Endothelial cell of umbilical vein (primary cell): ENCODE measurements at regions not wholly inside any gene's neighbourhood (a gene's known extent, or its start where the extent isn't known, plus 50 kb on each side); places are given as distances from the start of the nearest gene placed in this dataset.

Experiments used
- BruUV-seq: library from RNA; stranded (reverse); fragments of 400-500 nt; replicated peaks from 2 replicates; lab custom pipeline; 2021; lab: Mats Ljungman, UMichigan
- CTCF ChIA-PET: fragments of 300-600, 350-600 bp; sonication (Branson Sonifier 250); formaldehyde crosslinking; loops from one replicate; lab custom pipeline; 2021; ENCODE audit warnings: antibody characterized with exemption, inconsistent platforms; lab: Charles Lee
- POLR2A ChIA-PET: fragments of 300-600, 350-600 bp; sonication (Branson Sonifier 250); formaldehyde crosslinking; loops from one replicate; lab custom pipeline; 2021; ENCODE audit warnings: antibody characterized with exemption, inconsistent platforms; lab: Charles Lee
- DNase-seq: peaks from one replicate; pipeline ENCODE4 v3.0.0-alpha.2; 2011; ENCODE audit warnings: low read depth, low spot score
- FAIRE-seq: peaks from 2 replicates; lab custom pipeline; 2011; peaks lifted over from hg19 to GRCh38; lab: Jason Lieb, UNC
- H2AFZ ChIP-seq: 2 replicates; pipeline ENCODE4 v1.6.0; 2012; ENCODE audit warnings: low read depth, low read length, control low read depth, inconsistent platforms
- H3K27ac ChIP-seq: 2 replicates; pipeline ENCODE4 v1.5.1; 2011; ENCODE audit warnings: low read depth, mild to moderate bottlenecking, control low read depth, low read length, moderate library complexity; ENCODE audit not compliant: insufficient read depth
- H3K27me3 ChIP-seq, 2 experiments: 2 replicates each; pipeline versions ENCODE4 v1.6.0 to v1.6.1; 2011; ENCODE audit warnings: low read length in 2 of 2, mixed read lengths in 1 of 2; ENCODE audit not compliant: control insufficient read depth in 2 of 2, insufficient read depth in 2 of 2
- H3K36me3 ChIP-seq, 2 experiments: 2 replicates in 1 of 2; 3 replicates in 1 of 2; pipeline ENCODE4 v1.5.1; 2011; ENCODE audit warnings: low read length in 2 of 2, mild to moderate bottlenecking in 1 of 2, moderate library complexity in 1 of 2; ENCODE audit not compliant: control insufficient read depth in 2 of 2, insufficient read depth in 2 of 2; ENCODE audit errors: extremely low read depth in 1 of 2
- H3K4me1 ChIP-seq: 3 replicates; pipeline ENCODE4 v1.5.1; 2011; ENCODE audit warnings: mild to moderate bottlenecking, low read length; ENCODE audit not compliant: control insufficient read depth, insufficient read depth; ENCODE audit errors: extremely low read depth
- H3K4me2 ChIP-seq: 2 replicates; pipeline ENCODE4 v1.6.1; 2011; ENCODE audit warnings: low read length, control low read depth, mixed read lengths; ENCODE audit not compliant: insufficient read depth
- H3K4me3 ChIP-seq, 3 experiments: fragments of 200-600 bp in 1 of 3; sonication (generic), shearing (Covaris generic) in 1 of 3; replicated peaks in 1 of 3; 2 replicates each; pipeline ENCODE4 v1.5.1; 2011 to 2016; ENCODE audit warnings: control low read depth in 3 of 3, low read length in 3 of 3, mild to moderate bottlenecking in 2 of 3, inconsistent platforms in 1 of 3, low read depth in 1 of 3, moderate library complexity in 1 of 3; ENCODE audit not compliant: insufficient read depth in 1 of 3
- H3K79me2 ChIP-seq: 2 replicates; pipeline ENCODE4 v1.6.0; 2012; ENCODE audit warnings: low read length, inconsistent platforms; ENCODE audit not compliant: control insufficient read depth, insufficient read depth
- H3K9ac ChIP-seq: replicated peaks from 2 replicates; pipeline ENCODE3; 2011; ENCODE audit warnings: low read length, control low read depth; ENCODE audit not compliant: insufficient read depth; ENCODE audit errors: extremely low read depth
- H3K9me1 ChIP-seq: replicated peaks from 3 replicates; pipeline ENCODE4 v1.6.0; 2011; ENCODE audit warnings: mild to moderate bottlenecking, low read length; ENCODE audit not compliant: control insufficient read depth, insufficient read depth; ENCODE audit errors: extremely low read depth
- H3K9me3 ChIP-seq: replicated peaks from 2 replicates; pipeline ENCODE4 v1.5.1; 2012; ENCODE audit warnings: low read length, inconsistent platforms; ENCODE audit not compliant: control insufficient read depth, insufficient read depth
- H4K20me1 ChIP-seq: replicated peaks from 2 replicates; pipeline ENCODE3; 2011; ENCODE audit warnings: mild to moderate bottlenecking, low read length; ENCODE audit not compliant: control insufficient read depth, insufficient read depth; ENCODE audit errors: extremely low read depth
- EZH2 ChIP-seq: IDR thresholded peaks from 2 replicates; pipeline ENCODE4 v1.6.1; 2012; ENCODE audit warnings: borderline replicate concordance, low read depth, mild to moderate bottlenecking, moderate library complexity, low read length, inconsistent platforms; ENCODE audit not compliant: severe bottlenecking
- FOS ChIP-seq: IDR thresholded peaks from 2 replicates; pipeline ENCODE4 v1.6.1; 2011; ENCODE audit warnings: mild to moderate bottlenecking, low read length, moderate library complexity, borderline replicate concordance; ENCODE audit not compliant: insufficient read depth
- GATA2 ChIP-seq: IDR thresholded peaks from 2 replicates; pipeline ENCODE4 v1.7.0; 2011; ENCODE audit warnings: low read depth, mild to moderate bottlenecking, moderate library complexity, mixed read lengths, low read length; ENCODE audit not compliant: insufficient read length, insufficient read depth
- JUN ChIP-seq: IDR thresholded peaks from 2 replicates; pipeline ENCODE4 v1.6.1; 2011; ENCODE audit warnings: borderline replicate concordance, low read depth; ENCODE audit not compliant: insufficient read length, insufficient read depth
- MAX ChIP-seq: IDR thresholded peaks from 2 replicates; pipeline ENCODE4 v1.6.1; 2011; ENCODE audit not compliant: insufficient read depth, insufficient read length
- MYC ChIP-seq: IDR thresholded peaks from one replicate; pipeline ENCODE4 v1.6.1; 2011; ENCODE audit warnings: mild to moderate bottlenecking, low read depth, low read length
- POLR2A ChIP-seq: IDR thresholded peaks from 2 replicates; pipeline ENCODE4 v1.6.1; 2012; ENCODE audit warnings: low read depth, mild to moderate bottlenecking, control low read depth, low read length
- POLR2AphosphoS5 ChIP-seq: IDR thresholded peaks from 2 replicates; pipeline ENCODE4 v1.6.1; 2012; ENCODE audit warnings: low read depth, mild to moderate bottlenecking, control low read depth, low read length, moderate library complexity; ENCODE audit not compliant: insufficient read depth
- dilution Hi-C: fragments of 300-500 bp; cut with MboI; formaldehyde crosslinking; loops from one replicate; pipeline ENCODE4 v1.15.0; 2019; ENCODE audit warnings: low sequenced_read_pairs; ENCODE audit not compliant: extremely low pct_ligation_motif_present
- intact Hi-C: fragments of 100-400 bp; cut with micrococcal nuclease; formaldehyde crosslinking; loops from one replicate; pipeline ENCODE4 v1.10.0; 2022
- TF ChIP-seq, protein P1 (sequence below), 2 donors: IDR thresholded peaks; 1 replicate in 1 of 2; 2 replicates in 1 of 2; pipeline ENCODE4 v1.5.1; 2011; ENCODE audit warnings: low read length in 2 of 2, mild to moderate bottlenecking in 2 of 2, moderate library complexity in 2 of 2, control low read depth in 1 of 2, inconsistent platforms in 1 of 2, low read depth in 1 of 2; ENCODE audit not compliant: insufficient read depth in 1 of 2; ENCODE audit errors: extremely low read depth in 1 of 2

DNA sequence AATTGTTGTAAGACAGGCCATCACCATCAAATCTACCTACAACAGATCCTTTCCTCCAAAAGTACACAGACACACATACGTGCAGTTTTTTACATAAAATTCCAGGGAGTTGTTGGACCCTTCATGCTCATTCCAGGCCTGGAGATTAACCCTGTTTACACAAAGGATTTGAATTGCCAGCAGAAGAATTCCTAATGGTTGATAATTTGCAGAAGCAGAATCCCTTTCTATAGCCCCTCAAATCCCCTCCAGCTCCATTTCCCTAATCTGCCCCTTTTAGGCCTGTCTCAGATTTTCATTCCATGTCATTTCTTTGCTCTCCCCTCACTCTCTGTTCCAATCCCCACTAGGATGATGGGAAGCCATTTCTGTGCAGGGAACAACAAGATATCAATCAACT is 102.9 kb upstream of the TOX3 start:
- H3K27me3 ChIP-seq = no peaks in the 10 kb centered on the region

More for the DNA sequence above, 102.9 kb upstream of the TOX3 start:
- no peak overlapping the region for H3K9ac ChIP-seq
- no peaks in the 10 kb centered on the region for H4K20me1 ChIP-seq
- no peaks in the 10 kb centered on the region for H3K4me1 ChIP-seq
- H3K36me3 ChIP-seq = no peaks in the 10 kb centered on the region
- no peaks in the 10 kb centered on the region for H3K79me2 ChIP-seq
- no TSS peak for BruUV-seq
- H3K9me3 ChIP-seq = peaks cover 3% of the 10 kb centered on the region
- no peak for FAIRE-seq
- intact Hi-C loops (no loop called here), dilution Hi-C loops (no loop called here)
- no peak overlapping the region for H3K4me2 ChIP-seq
- H2AFZ ChIP-seq = no peak overlapping the region
- CTCF ChIA-PET = no interaction called here
- DNase-seq = no peak
- no peak overlapping the region for H3K4me3 ChIP-seq
- H3K9me1 ChIP-seq = no peaks in the 10 kb centered on the region
- POLR2A ChIA-PET = no interaction called here
- no peak overlapping the region for H3K27ac ChIP-seq
- no peak for TF ChIP-seq FOS
- no peak for TF ChIP-seq GATA2
- TF ChIP-seq POLR2A = no peak
- TF ChIP-seq JUN = no peak
- TF ChIP-seq EZH2 = no peak
- TF ChIP-seq, protein P1, sequence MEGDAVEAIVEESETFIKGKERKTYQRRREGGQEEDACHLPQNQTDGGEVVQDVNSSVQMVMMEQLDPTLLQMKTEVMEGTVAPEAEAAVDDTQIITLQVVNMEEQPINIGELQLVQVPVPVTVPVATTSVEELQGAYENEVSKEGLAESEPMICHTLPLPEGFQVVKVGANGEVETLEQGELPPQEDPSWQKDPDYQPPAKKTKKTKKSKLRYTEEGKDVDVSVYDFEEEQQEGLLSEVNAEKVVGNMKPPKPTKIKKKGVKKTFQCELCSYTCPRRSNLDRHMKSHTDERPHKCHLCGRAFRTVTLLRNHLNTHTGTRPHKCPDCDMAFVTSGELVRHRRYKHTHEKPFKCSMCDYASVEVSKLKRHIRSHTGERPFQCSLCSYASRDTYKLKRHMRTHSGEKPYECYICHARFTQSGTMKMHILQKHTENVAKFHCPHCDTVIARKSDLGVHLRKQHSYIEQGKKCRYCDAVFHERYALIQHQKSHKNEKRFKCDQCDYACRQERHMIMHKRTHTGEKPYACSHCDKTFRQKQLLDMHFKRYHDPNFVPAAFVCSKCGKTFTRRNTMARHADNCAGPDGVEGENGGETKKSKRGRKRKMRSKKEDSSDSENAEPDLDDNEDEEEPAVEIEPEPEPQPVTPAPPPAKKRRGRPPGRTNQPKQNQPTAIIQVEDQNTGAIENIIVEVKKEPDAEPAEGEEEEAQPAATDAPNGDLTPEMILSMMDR (IDR thresholded peaks at IDR 0.05; ENCODE audit: extremely low read depth in 1 of 2, insufficient read depth in 1 of 2, low read depth in 1 of 2, low read length in 2 of 2) = no peak
- TF ChIP-seq MAX = no peak
- no peak for TF ChIP-seq POLR2AphosphoS5
- no peak for TF ChIP-seq MYC
